Ovary (tissue), 3 donors: ENCODE measurements at regions not wholly inside any gene's neighbourhood (a gene's known extent, or its start where the extent isn't known, plus 50 kb on each side); places are given as distances from the start of the nearest gene placed in this dataset.

ENCODE experiments used
- POLR2A ChIP-seq: fragments of 450-650 bp; IDR thresholded peaks from one replicate; pipeline ENCODE4 v1.6.1; 2017; ENCODE audit warnings: antibody characterized with exemption, mild to moderate bottlenecking, moderate library complexity
- TF ChIP-seq, protein P1 (sequence below), 3 donors: fragments of 450-650 bp in 2 of 3; fragments of 200-600 bp in 1 of 3; IDR thresholded peaks; one replicate each; pipeline versions ENCODE4 v1.5.1 to v1.8.0; 2016 to 2022; ENCODE audit warnings: antibody characterized with exemption in 3 of 3, mild to moderate bottlenecking in 1 of 3
- donor health status: DM: no; HTN: no; CAD: no.

- no peak for TF ChIP-seq POLR2A
- TF ChIP-seq, protein P1, sequence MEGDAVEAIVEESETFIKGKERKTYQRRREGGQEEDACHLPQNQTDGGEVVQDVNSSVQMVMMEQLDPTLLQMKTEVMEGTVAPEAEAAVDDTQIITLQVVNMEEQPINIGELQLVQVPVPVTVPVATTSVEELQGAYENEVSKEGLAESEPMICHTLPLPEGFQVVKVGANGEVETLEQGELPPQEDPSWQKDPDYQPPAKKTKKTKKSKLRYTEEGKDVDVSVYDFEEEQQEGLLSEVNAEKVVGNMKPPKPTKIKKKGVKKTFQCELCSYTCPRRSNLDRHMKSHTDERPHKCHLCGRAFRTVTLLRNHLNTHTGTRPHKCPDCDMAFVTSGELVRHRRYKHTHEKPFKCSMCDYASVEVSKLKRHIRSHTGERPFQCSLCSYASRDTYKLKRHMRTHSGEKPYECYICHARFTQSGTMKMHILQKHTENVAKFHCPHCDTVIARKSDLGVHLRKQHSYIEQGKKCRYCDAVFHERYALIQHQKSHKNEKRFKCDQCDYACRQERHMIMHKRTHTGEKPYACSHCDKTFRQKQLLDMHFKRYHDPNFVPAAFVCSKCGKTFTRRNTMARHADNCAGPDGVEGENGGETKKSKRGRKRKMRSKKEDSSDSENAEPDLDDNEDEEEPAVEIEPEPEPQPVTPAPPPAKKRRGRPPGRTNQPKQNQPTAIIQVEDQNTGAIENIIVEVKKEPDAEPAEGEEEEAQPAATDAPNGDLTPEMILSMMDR (IDR thresholded peaks at IDR 0.05) = no peak
Observed at GRCh38 chr6:10177704-10178103, 237.2 kb downstream of the TFAP2A start.
